GM12865 (cell line): ENCODE measurements at regions not wholly inside any gene's neighbourhood (a gene's known extent, or its start where the extent isn't known, plus 50 kb on each side); places are given as distances from the start of the nearest gene placed in this dataset.

Experiments used
- DNase-seq: peaks from one replicate; pipeline ENCODE4 v3.0.0; 2010; ENCODE audit warnings: low read depth
- H3K4me3 ChIP-seq: 2 replicates; pipeline ENCODE4 v1.5.1; 2011; ENCODE audit warnings: mild to moderate bottlenecking, low read depth, low read length, control low read depth
- CTCF ChIP-seq: IDR thresholded peaks from 2 replicates; pipeline ENCODE4 v1.5.1; 2011; ENCODE audit warnings: low read length, control low read depth, low read depth, inconsistent platforms; ENCODE audit not compliant: insufficient read depth; ENCODE audit errors: missing control alignments

- H3K4me3 ChIP-seq = no peak overlapping the region
- no peak for TF ChIP-seq CTCF
These were observed 393.6 kb upstream of the STEAP1 start for GRCh38 chr7:89760690-89761089.

GRCh38 chr7:89761173-89761572 is 393.1 kb upstream of the STEAP1 start:
- no peak overlapping the region for H3K4me3 ChIP-seq
- TF ChIP-seq CTCF = no peak
- no peak for DNase-seq

More at GRCh38 chr7:89760690-89761089, 393.6 kb upstream of the STEAP1 start:
- DNase-seq = no peak

- TF ChIP-seq CTCF = no peak
- H3K4me3 ChIP-seq = no peak overlapping the region
- no peak for DNase-seq
These were observed 384.1 kb upstream of the STEAP1 start for GRCh38 chr7:89770161-89770560.

GRCh38 chr7:89771003-89771636 is 383.1 kb upstream of the STEAP1 start:
- TF ChIP-seq CTCF = no peak
- no peak overlapping the region for H3K4me3 ChIP-seq
- no peak for DNase-seq

GRCh38 chr7:89772276-89772675 is 382.0 kb upstream of the STEAP1 start:
- H3K4me3 ChIP-seq = no peak overlapping the region
- TF ChIP-seq CTCF = no peak
- no peak for DNase-seq

- no peak for TF ChIP-seq CTCF
- DNase-seq = no peak
- H3K4me3 ChIP-seq = no peak overlapping the region
These were observed 380.7 kb upstream of the STEAP1 start for GRCh38 chr7:89773611-89774010.

- no peak for DNase-seq
- no peak overlapping the region for H3K4me3 ChIP-seq
- TF ChIP-seq CTCF = no peak
These were observed 378.8 kb upstream of the STEAP1 start for GRCh38 chr7:89775459-89775858.
